IMR-90 (cell line): ENCODE measurements at regions not wholly inside any gene's neighbourhood (a gene's known extent, or its start where the extent isn't known, plus 50 kb on each side); places are given as distances from the start of the nearest gene placed in this dataset.

Experiments used
- ATAC-seq: fragments of 200-7000 bp; cut with Tn5 transposase; 2 replicates; pipeline ENCODE4 v1.9.1; 2020; ENCODE audit warnings: low read depth, mild to moderate bottlenecking, moderate library complexity
- BruUV-seq: library from RNA; stranded (reverse); fragments of 400-500 nt; replicated peaks from 2 replicates; lab custom pipeline; 2021; lab: Mats Ljungman, UMichigan
- CTCF ChIA-PET: fragments of 300-600 bp; formaldehyde crosslinking; extraction: SDS; loops from one replicate; lab custom pipeline; 2021; ENCODE audit warnings: antibody characterized with exemption; lab: Yijun Ruan, JAX
- POLR2A ChIA-PET: fragments of 300-600 bp; sonication (Branson Sonifier 250); formaldehyde crosslinking; loops from one replicate; lab custom pipeline; 2022; ENCODE audit warnings: antibody characterized with exemption; ENCODE audit not compliant: unreplicated experiment; lab: Charles Lee
- DNase-seq: peaks from one replicate; pipeline ENCODE4 v3.0.0; 2013
- H2AFZ ChIP-seq: replicated peaks from 2 replicates; pipeline ENCODE3; 2013; ENCODE audit warnings: low read length, mild to moderate bottlenecking; ENCODE audit not compliant: poor library complexity
- H2AK5ac ChIP-seq: 2 replicates; pipeline ENCODE4 v1.6.1; 2013; ENCODE audit warnings: low read depth, low read length, inconsistent platforms
- H2AK9ac ChIP-seq: replicated peaks from 2 replicates; pipeline ENCODE3; 2013; ENCODE audit warnings: mild to moderate bottlenecking, low read depth, low read length, moderate library complexity; ENCODE audit not compliant: poor library complexity
- H2BK120ac ChIP-seq: 2 replicates; pipeline ENCODE4 v1.6.1; 2013; ENCODE audit warnings: low read depth, low read length, inconsistent platforms
- H2BK15ac ChIP-seq: 3 replicates; pipeline ENCODE4 v1.6.1; 2013; ENCODE audit warnings: low read depth, low read length, inconsistent platforms
- H2BK20ac ChIP-seq: 2 replicates; pipeline ENCODE4 v1.6.1; 2013; ENCODE audit warnings: low read depth, mild to moderate bottlenecking, inconsistent platforms, low read length, moderate library complexity
- H2BK5ac ChIP-seq: 2 replicates; pipeline ENCODE4 v1.6.1; 2013; ENCODE audit warnings: mild to moderate bottlenecking, low read depth, low read length, inconsistent platforms; ENCODE audit not compliant: poor library complexity, severe bottlenecking
- H3K14ac ChIP-seq: replicated peaks from 2 replicates; pipeline ENCODE4 v1.6.1; 2013; ENCODE audit warnings: low read depth, low read length, inconsistent platforms
- H3K18ac ChIP-seq: 2 replicates; pipeline ENCODE4 v1.6.1; 2013; ENCODE audit warnings: low read depth, low read length, control low read depth
- H3K23ac ChIP-seq: 2 replicates; pipeline ENCODE4 v1.6.1; 2013; ENCODE audit warnings: low read depth, low read length, inconsistent platforms
- H3K27ac ChIP-seq: 2 replicates; pipeline ENCODE4 v1.5.1; 2013; ENCODE audit warnings: mild to moderate bottlenecking, control low read depth, low read length; ENCODE audit not compliant: insufficient read depth
- H3K27me3 ChIP-seq: 2 replicates; pipeline ENCODE4 v1.6.1; 2013; ENCODE audit warnings: low read length; ENCODE audit not compliant: control insufficient read depth, insufficient read depth
- H3K36me3 ChIP-seq: 2 replicates; pipeline ENCODE4 v1.6.1; 2013; ENCODE audit warnings: low read length, mixed read lengths; ENCODE audit not compliant: control insufficient read depth, insufficient read depth
- H3K4ac ChIP-seq: 2 replicates; pipeline ENCODE4 v1.6.1; 2013; ENCODE audit warnings: low read depth, low read length, inconsistent platforms
- H3K4me1 ChIP-seq: 2 replicates; pipeline ENCODE4 v1.6.1; 2013; ENCODE audit warnings: low read length, mixed read lengths; ENCODE audit not compliant: control insufficient read depth, insufficient read depth
- H3K4me2 ChIP-seq: 2 replicates; pipeline ENCODE4 v1.6.1; 2013; ENCODE audit warnings: low read depth, mild to moderate bottlenecking, control low read depth, low read length, moderate library complexity
- H3K4me3 ChIP-seq: 2 replicates; pipeline ENCODE4 v1.5.1; 2013; ENCODE audit warnings: low read depth, mild to moderate bottlenecking, control low read depth, low read length, moderate library complexity; ENCODE audit not compliant: insufficient read depth
- H3K56ac ChIP-seq: 2 replicates; pipeline ENCODE4 v1.6.1; 2013; ENCODE audit warnings: low read length, inconsistent platforms; ENCODE audit not compliant: insufficient read depth; ENCODE audit errors: extremely low read depth
- H3K79me1 ChIP-seq, 2 experiments: 2 replicates each; pipeline ENCODE4 v1.6.1; 2013; ENCODE audit warnings: low read length in 2 of 2, inconsistent platforms in 1 of 2, low read depth in 1 of 2
- H3K9ac ChIP-seq: 2 replicates; pipeline ENCODE4 v1.6.1; 2013; ENCODE audit warnings: low read depth, low read length, control low read depth
- H3K9me1 ChIP-seq: 2 replicates; pipeline ENCODE4 v1.6.1; 2013; ENCODE audit warnings: low read length, inconsistent platforms; ENCODE audit not compliant: insufficient read depth
- H3K9me3 ChIP-seq: 2 replicates; pipeline ENCODE4 v1.6.1; 2013; ENCODE audit warnings: low read length; ENCODE audit not compliant: control insufficient read depth, insufficient read depth
- H4K20me1 ChIP-seq: 2 replicates; pipeline ENCODE4 v1.6.1; 2013; ENCODE audit warnings: low read length, inconsistent platforms; ENCODE audit not compliant: insufficient read depth
- H4K5ac ChIP-seq: 2 replicates; pipeline ENCODE4 v1.6.1; 2013; ENCODE audit warnings: mild to moderate bottlenecking, low read depth, low read length, control low read depth
- H4K8ac ChIP-seq, 2 experiments: 2 replicates each; pipeline ENCODE4 v1.6.1; 2013; ENCODE audit warnings: low read depth in 2 of 2, low read length in 2 of 2, control low read depth in 1 of 2, inconsistent platforms in 1 of 2
- H4K91ac ChIP-seq: 2 replicates; pipeline ENCODE4 v1.6.1; 2013; ENCODE audit warnings: low read depth, low read length, inconsistent platforms; ENCODE audit not compliant: insufficient read depth
- BHLHE40 ChIP-seq: fragments of 150-350 bp; IDR thresholded peaks from 2 replicates; pipeline ENCODE4 v1.6.1; 2016; ENCODE audit warnings: mild to moderate bottlenecking, low read depth, low read length
- CEBPB ChIP-seq: IDR thresholded peaks from 2 replicates; pipeline ENCODE4 v1.6.1; 2012; ENCODE audit warnings: low read depth, low read length, improper control_type of control experiment
- CHD1 ChIP-seq: IDR thresholded peaks from 2 replicates; pipeline ENCODE4 v1.6.1; 2012; ENCODE audit warnings: low read depth, low read length, improper control_type of control experiment
- ELK1 ChIP-seq: fragments of 150-350 bp; IDR thresholded peaks from 2 replicates; pipeline ENCODE4 v1.6.1; 2016; ENCODE audit warnings: low read depth, mild to moderate bottlenecking, low read length, moderate library complexity, borderline replicate concordance
- FOS ChIP-seq: fragments of 150-350 bp; IDR thresholded peaks from 2 replicates; pipeline ENCODE4 v1.6.1; 2016; ENCODE audit warnings: low read depth, low read length
- MAFK ChIP-seq: IDR thresholded peaks from 2 replicates; pipeline ENCODE4 v1.6.1; 2012; ENCODE audit warnings: low read depth, low read length, improper control_type of control experiment
- MXI1 ChIP-seq: IDR thresholded peaks from 2 replicates; pipeline ENCODE4 v1.6.1; 2012; ENCODE audit warnings: low read depth, mild to moderate bottlenecking, low read length, moderate library complexity, borderline replicate concordance
- NFE2L2 ChIP-seq: fragments of 150-350 bp; IDR thresholded peaks from 2 replicates; pipeline ENCODE4 v1.6.1; 2016; ENCODE audit warnings: low read depth, mild to moderate bottlenecking, low read length
- POLR2A ChIP-seq: IDR thresholded peaks from 2 replicates; pipeline ENCODE4 v1.6.1; 2012; ENCODE audit warnings: mild to moderate bottlenecking, low read depth, low read length
- RAD21 ChIP-seq: IDR thresholded peaks from 2 replicates; pipeline ENCODE4 v1.6.1; 2012; ENCODE audit warnings: low read length, improper control_type of control experiment
- RCOR1 ChIP-seq: IDR thresholded peaks from 2 replicates; pipeline ENCODE4 v1.6.1; 2012; ENCODE audit warnings: mild to moderate bottlenecking, low read length, improper control_type of control experiment; ENCODE audit not compliant: insufficient replicate concordance
- RFX5 ChIP-seq: IDR thresholded peaks from 2 replicates; pipeline ENCODE4 v1.8.0; 2012; ENCODE audit warnings: low read depth, mild to moderate bottlenecking, low read length, moderate library complexity
- SMC3 ChIP-seq: fragments of 150-350 bp; IDR thresholded peaks from 2 replicates; pipeline ENCODE4 v1.6.1; 2016; ENCODE audit warnings: low read depth, mild to moderate bottlenecking, antibody characterized with exemption, low read length, moderate library complexity
- WGBS, 2 experiments: methylation state at CpG; one replicate each; pipeline versions ENCODE4 v1.1.5 to v1.1.7; 2013; ENCODE audit warnings: missing lambda C conversion rate in 2 of 2; ENCODE audit not compliant: insufficient read length in 1 of 2; ENCODE audit errors: extremely low coverage in 2 of 2; 5-methylcytosine and 5-hydroxymethylcytosine counted together
- dilution Hi-C: fragments of 300-500 bp; cut with HindIII; formaldehyde crosslinking; loops from one replicate; pipeline ENCODE4 v1.14.3; 2018; ENCODE audit warnings: low sequenced_read_pairs; ENCODE audit not compliant: unreplicated experiment
- in situ Hi-C: fragments of 300-500 bp; cut with MboI; formaldehyde crosslinking; loops from 3 replicates; pipeline ENCODE4 v1.14.3; 2019; ENCODE audit warnings: low sequenced_read_pairs, inconsistent platforms, mixed read lengths
- intact Hi-C: fragments of 100-400 bp; cut with micrococcal nuclease; formaldehyde crosslinking; loops from 2 replicates; pipeline ENCODE4 v1.10.0; 2022

GRCh38 chr6:47106216-47106615 lies 64.1 kb upstream of the ADGRF1 start:
- dilution Hi-C loops (no loop called here), in situ Hi-C loops (no loop called here), intact Hi-C loops (no loop called here)
- DNase-seq (no peak), ATAC-seq (no peak)
- Histone ChIP-seq H3K23ac (no peak overlapping the region), H3K4me1 (no peaks in the 10 kb centered on the region), H3K14ac (no peak overlapping the region), H3K18ac (no peak overlapping the region), H4K5ac (no peak overlapping the region), H3K4ac (no peak overlapping the region), H3K36me3 (no peaks in the 10 kb centered on the region), H3K27me3 (no peaks in the 10 kb centered on the region), H2AFZ (no peak overlapping the region), H3K9me1 (peaks cover 3% of the 10 kb centered on the region; the same call in 1 of the 2 replicates), H3K4me2 (no peak overlapping the region), H3K56ac (no peak overlapping the region), H2BK20ac (no peak overlapping the region), H2AK9ac (no peak overlapping the region), H4K91ac (no peak overlapping the region), H4K8ac (no peak overlapping the region), H3K4me3 (no peak overlapping the region), H2AK5ac (no peak overlapping the region), H3K9ac (no peak overlapping the region), H2BK120ac (no peak overlapping the region), H3K27ac (no peak overlapping the region), H2BK15ac (no peak overlapping the region), H3K9me3 (no peaks in the 10 kb centered on the region), H4K20me1 (no peaks in the 10 kb centered on the region), H3K79me1 (no peaks in the 10 kb centered on the region), H2BK5ac (no peak overlapping the region)
- CTCF ChIA-PET: interaction anchor here (0.8 to 1.2 kb wide), 2 partner anchors 9 to 201 kb away, joined by 3 read pairs; no protein-coding TSS in a partner anchor
- no TSS peak for BruUV-seq
- no peak for TF ChIP-seq ELK1
- TF ChIP-seq CEBPB: no peak
- no peak for TF ChIP-seq FOS
- TF ChIP-seq POLR2A: no peak
- TF ChIP-seq MXI1: no peak
- TF ChIP-seq RCOR1: no peak
- TF ChIP-seq MAFK: no peak
- TF ChIP-seq RAD21: no peak
- no peak for TF ChIP-seq RFX5
- TF ChIP-seq SMC3: no peak
- TF ChIP-seq CHD1: no peak
- TF ChIP-seq NFE2L2: no peak
- TF ChIP-seq BHLHE40: no peak
- POLR2A ChIA-PET: interaction anchor here (0.5 kb wide), 1 partner anchor 377 kb away, joined by 3 read pairs; no protein-coding TSS in a partner anchor
- whole genome bisulfite sequencing, 2 experiments: no CpG with 5 or more reads among the region's 3 CpGs
